Bronchial epithelial cell (primary cell): ENCODE measurements at regions not wholly inside any gene's neighbourhood (a gene's known extent, or its start where the extent isn't known, plus 50 kb on each side); places are given as distances from the start of the nearest gene placed in this dataset.

ENCODE experiments used
- DNase-seq: peaks from one replicate; pipeline ENCODE4 v3.0.0-alpha.2; 2010; ENCODE audit warnings: low read depth
- FAIRE-seq: peaks from 2 replicates; lab custom pipeline; 2011; peaks lifted over from hg19 to GRCh38; lab: Jason Lieb, UNC
- H3K27me3 ChIP-seq: 2 replicates; pipeline ENCODE4 v1.5.1; 2011; ENCODE audit warnings: low read length; ENCODE audit not compliant: control insufficient read depth, insufficient read depth
- H3K36me3 ChIP-seq: 2 replicates; pipeline ENCODE4 v1.5.1; 2011; ENCODE audit warnings: low read length; ENCODE audit not compliant: control insufficient read depth, insufficient read depth
- H3K4me3 ChIP-seq: 2 replicates; pipeline ENCODE4 v1.5.1; 2011; ENCODE audit warnings: mild to moderate bottlenecking, low read depth, low read length, control low read depth
- TF ChIP-seq, protein P1 (sequence below): IDR thresholded peaks from 2 replicates; pipeline ENCODE4 v1.5.1; 2011; ENCODE audit warnings: mild to moderate bottlenecking, moderate library complexity, low read length, control low read depth, inconsistent platforms; ENCODE audit not compliant: insufficient read depth, severe bottlenecking

DNA sequence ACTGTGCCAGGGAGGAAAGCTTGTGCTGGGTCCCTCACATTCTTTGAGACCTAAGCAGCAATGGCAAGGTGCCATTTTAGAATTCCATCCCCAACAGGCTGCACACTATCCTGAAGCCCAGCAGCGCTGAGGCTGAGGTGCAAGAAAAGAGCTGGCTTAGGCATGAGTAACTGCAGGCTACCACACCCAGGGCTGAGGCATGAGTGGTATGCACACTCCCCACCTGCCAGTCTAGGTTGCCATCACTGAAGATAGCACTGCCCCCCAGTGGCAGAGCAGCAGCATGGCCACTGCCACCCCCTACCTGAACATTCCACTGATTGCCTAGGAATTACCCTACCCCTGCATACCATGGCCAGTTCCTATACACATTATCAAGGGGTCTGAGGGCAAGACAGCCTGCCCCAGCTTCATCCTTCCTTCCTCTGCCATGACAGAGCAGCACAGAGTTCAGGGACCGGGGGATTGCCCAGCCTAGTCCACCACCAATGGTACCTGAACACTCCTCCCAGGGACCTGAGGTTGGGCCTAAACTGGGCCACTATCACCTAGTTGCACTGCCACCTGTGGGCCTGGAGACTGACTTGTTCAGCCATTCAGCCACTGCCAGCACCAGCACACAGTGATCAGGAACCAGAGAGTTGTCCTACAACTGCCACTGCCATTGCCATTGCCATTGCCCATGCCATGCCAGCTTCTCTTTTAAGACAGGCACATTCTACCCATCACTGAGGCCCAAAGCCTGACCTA, 129.8 kb downstream of the SATB1 start:
- TF ChIP-seq, protein P1, sequence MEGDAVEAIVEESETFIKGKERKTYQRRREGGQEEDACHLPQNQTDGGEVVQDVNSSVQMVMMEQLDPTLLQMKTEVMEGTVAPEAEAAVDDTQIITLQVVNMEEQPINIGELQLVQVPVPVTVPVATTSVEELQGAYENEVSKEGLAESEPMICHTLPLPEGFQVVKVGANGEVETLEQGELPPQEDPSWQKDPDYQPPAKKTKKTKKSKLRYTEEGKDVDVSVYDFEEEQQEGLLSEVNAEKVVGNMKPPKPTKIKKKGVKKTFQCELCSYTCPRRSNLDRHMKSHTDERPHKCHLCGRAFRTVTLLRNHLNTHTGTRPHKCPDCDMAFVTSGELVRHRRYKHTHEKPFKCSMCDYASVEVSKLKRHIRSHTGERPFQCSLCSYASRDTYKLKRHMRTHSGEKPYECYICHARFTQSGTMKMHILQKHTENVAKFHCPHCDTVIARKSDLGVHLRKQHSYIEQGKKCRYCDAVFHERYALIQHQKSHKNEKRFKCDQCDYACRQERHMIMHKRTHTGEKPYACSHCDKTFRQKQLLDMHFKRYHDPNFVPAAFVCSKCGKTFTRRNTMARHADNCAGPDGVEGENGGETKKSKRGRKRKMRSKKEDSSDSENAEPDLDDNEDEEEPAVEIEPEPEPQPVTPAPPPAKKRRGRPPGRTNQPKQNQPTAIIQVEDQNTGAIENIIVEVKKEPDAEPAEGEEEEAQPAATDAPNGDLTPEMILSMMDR, result peak; percentile 98
- no peak overlapping the region for H3K4me3 ChIP-seq
- DNase-seq (peak; percentile 88), FAIRE-seq (peak; percentile 99)
- no peaks in the 10 kb centered on the region for H3K36me3 ChIP-seq
- no peaks in the 10 kb centered on the region for H3K27me3 ChIP-seq

DNA sequence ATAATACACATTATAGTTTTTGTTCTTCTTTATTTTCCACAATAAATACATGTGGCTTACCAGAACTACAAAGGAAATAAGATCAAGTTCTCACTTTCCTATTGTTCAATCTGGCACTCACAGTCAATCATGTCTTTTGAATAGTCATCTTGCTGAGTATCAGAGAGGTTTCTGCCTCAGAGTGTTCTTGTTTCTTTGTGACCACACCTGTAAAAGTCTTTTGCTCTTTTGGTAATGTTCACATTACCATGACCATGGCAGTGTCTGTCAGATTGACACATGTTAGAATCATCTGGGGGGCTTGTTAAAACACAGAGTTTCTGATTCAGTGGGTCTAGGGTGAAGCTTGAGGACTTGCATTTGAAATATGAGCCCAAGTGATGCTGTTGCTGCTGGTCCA, 135.0 kb downstream of the SATB1 start:
- no peak overlapping the region for H3K4me3 ChIP-seq
- DNase-seq, result no peak
- no peaks in the 10 kb centered on the region for H3K36me3 ChIP-seq
- no peak for FAIRE-seq
- TF ChIP-seq, protein P1, result no peak
- no peaks in the 10 kb centered on the region for H3K27me3 ChIP-seq

DNA sequence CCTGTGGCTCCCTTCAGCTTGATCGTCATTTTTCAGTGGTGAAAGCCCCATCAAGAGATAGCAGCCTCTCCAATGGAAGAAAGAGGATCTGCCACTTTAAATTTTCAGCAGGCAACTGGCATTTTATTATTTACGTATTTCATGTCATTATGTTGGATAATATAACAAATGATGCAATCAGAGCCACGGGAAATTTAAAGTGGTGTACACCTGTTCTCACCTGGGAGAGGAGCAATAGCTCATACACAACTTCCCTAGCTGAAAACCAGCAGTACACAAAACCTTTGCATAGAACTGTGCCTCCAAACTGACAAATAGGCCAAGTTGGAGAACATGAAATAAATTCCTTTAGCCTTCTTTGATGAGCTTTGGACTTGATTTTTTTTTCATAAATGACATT, 136.9 kb downstream of the SATB1 start:
- no peak for FAIRE-seq
- Histone ChIP-seq H3K4me3 (no peak overlapping the region), H3K36me3 (no peaks in the 10 kb centered on the region), H3K27me3 (no peaks in the 10 kb centered on the region)
- no peak for DNase-seq
- TF ChIP-seq, protein P1, result no peak

DNA sequence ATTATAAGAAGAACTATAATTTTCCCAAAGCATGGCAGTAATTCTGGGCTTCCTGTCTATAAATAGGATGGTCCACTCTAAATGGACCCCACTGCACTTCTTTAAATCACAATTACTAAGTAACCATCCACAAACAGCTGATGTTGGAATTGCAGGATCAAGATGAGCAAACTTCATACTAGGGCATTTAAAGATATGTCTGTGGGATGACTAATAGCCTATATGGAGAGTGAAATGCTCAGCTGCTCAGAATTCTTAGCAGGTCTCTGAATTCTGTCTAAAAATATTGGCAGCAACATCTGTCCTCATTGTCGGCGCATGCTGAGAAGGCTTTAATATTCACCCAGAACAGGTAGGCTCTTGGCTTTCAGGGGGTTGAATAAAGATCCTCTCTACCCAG, 140.4 kb downstream of the SATB1 start:
- FAIRE-seq (no peak), DNase-seq (no peak)
- H3K27me3 ChIP-seq, result no peaks in the 10 kb centered on the region
- no peaks in the 10 kb centered on the region for H3K36me3 ChIP-seq
- H3K4me3 ChIP-seq, result no peak overlapping the region
- TF ChIP-seq, protein P1, result no peak

DNA sequence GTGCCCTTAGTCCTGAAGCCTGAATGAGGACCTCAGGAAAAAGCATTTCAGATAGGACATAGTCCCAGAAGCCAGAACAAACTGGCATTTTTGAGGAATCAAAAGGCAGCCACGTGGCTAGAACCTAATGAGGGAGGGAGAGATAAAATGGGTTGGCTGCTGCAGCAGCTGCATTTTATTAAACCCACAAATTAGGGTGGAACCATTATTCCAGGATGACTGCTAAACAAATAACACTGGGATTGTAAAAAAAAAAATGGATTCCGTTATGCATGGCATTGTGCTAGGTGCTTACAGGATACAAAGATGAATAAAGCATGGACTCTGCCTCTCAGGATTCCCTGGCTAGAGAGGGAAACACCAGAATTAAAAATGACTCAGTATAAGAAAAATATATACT, 141.5 kb downstream of the SATB1 start:
- no peak overlapping the region for H3K4me3 ChIP-seq
- TF ChIP-seq, protein P1, result no peak
- FAIRE-seq (no peak), DNase-seq (no peak)
- H3K36me3 ChIP-seq, result no peaks in the 10 kb centered on the region
- H3K27me3 ChIP-seq, result no peaks in the 10 kb centered on the region

DNA sequence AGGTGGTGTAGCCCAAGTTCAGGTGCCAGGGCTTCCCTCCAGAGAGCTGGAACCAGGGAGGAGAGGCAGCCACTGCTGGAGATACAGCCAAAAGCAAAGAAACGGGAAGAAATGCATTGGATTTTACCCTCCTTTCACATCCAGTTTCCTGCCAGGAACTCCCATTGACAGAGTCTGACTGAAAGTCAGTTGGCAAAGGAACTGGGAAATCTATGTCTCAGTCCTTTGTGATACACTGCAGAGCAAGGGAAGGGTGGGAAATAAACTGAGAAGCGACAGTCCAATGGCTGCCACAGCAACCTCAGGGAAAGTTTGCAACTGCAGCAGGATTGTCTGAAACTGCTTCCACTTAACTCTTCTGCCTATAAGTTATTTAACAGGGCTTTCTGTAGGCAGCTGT, 142.6 kb downstream of the SATB1 start:
- TF ChIP-seq, protein P1, result no peak
- no peak for FAIRE-seq
- no peaks in the 10 kb centered on the region for H3K36me3 ChIP-seq
- DNase-seq, result no peak
- H3K4me3 ChIP-seq, result no peak overlapping the region
- no peaks in the 10 kb centered on the region for H3K27me3 ChIP-seq
